Psoas muscle (tissue), 7 donors: ENCODE measurements at regions not wholly inside any gene's neighbourhood (a gene's known extent, or its start where the extent isn't known, plus 50 kb on each side); places are given as distances from the start of the nearest gene placed in this dataset.
"Not testable (repeated sequence)": the region's sequence is repeated elsewhere in the genome, so short reads cannot be mapped to it uniquely, and the experiment has no call there.

ENCODE experiments used
- ATAC-seq, 4 donors: fragments of 200-7000 bp; cut with Tn5 transposase; one replicate each; pipeline ENCODE4 v1.9.1; 2020; ENCODE audit warnings: moderate library complexity in 3 of 4, mild to moderate bottlenecking in 2 of 4
- DNase-seq, 2 donors: peaks; one replicate each; pipeline ENCODE4 v3.0.0-alpha.2; 2020
- H3K27ac ChIP-seq: fragments of 200-600 bp; one replicate; pipeline ENCODE4 v1.8.0; 2022
- H3K27me3 ChIP-seq, 3 donors: fragments of 200-600 bp in 1 of 3; one replicate each; pipeline versions ENCODE4 v1.6.1 to v1.8.0; 2013 to 2022; ENCODE audit warnings: low read length in 2 of 3, mild to moderate bottlenecking in 2 of 3, moderate library complexity in 1 of 3; ENCODE audit not compliant: insufficient read depth in 3 of 3
- H3K36me3 ChIP-seq, 2 donors: fragments of 200-600 bp in 1 of 2; one replicate each; pipeline versions ENCODE4 v1.6.1 to v1.8.0; 2013 to 2022; ENCODE audit warnings: low read depth in 1 of 2, mild to moderate bottlenecking in 1 of 2, moderate library complexity in 1 of 2; ENCODE audit not compliant: insufficient read depth in 1 of 2
- H3K4me1 ChIP-seq: fragments of 200-600 bp; one replicate; pipeline ENCODE4 v1.8.0; 2022
- H3K4me3 ChIP-seq: fragments of 200-600 bp; one replicate; pipeline ENCODE4 v1.8.0; 2022; ENCODE audit warnings: mild to moderate bottlenecking
- H3K9me3 ChIP-seq: fragments of 200-600 bp; one replicate; pipeline ENCODE4 v1.8.0; 2022
- WGBS, 3 donors: extraction: QIAGEN DNeasy Blood & Tissue Kit; methylation state at CpG; one replicate each; pipeline versions ENCODE4 v1.1.6 to v1.1.7; 2013; 5-methylcytosine and 5-hydroxymethylcytosine counted together
- intact Hi-C, 2 donors: fragments of 100-400 bp; cut with DNase I; formaldehyde crosslinking; loops; one replicate each; pipeline versions ENCODE4 v1.11.0 to v1.14.2; 2022
- TF ChIP-seq, protein P1 (sequence below): fragments of 200-600 bp; IDR thresholded peaks from one replicate; pipeline ENCODE4 v1.8.0; 2022; ENCODE audit warnings: antibody characterized with exemption
- donor health status: healthy with polysubstance abuse.
- donor health status: DM: no; HTN: no; CAD: no; lungs with moderate emphysema.
- donor health status: Bipolar disorder and iron deficiency.
- donor health status: healthy.
- donor health status: DM: yes; HTN: yes; CAD: no.
- donor health status: DM: no; HTN: no; CAD: no.
- donor health status: DM: yes; HTN: yes; CAD: no.

DNA sequence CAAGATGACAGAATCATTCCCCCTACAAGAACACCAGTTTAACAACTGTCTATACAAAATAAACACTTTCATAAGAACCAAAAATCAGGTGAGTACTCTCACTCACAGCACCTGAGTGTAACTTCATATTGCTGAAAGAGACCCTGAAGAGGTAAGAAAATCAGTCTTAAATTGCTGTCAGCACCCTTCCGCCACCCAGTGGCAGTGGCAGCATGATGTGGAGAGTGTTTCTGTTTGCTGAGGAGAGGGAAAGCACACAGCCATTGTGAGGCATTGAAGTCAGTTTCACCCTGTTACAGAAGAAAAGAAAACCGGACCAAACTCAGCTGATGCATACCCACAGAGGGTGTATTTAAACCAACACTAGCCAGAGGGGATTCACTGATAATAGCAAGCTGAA lies 1240.8 kb upstream of the CRIM1 start:
- 61 to 75% (median 68%) methylated on average over 2 of the region's 2 CpGs for WGBS, 3 donors
- Histone ChIP-seq H3K4me1 (no peaks in the 10 kb centered on the region), H3K27ac (no peak overlapping the region), H3K36me3 (no peaks in the 10 kb centered on the region), H3K9me3 (no peaks in the 10 kb centered on the region), H3K27me3 (no peaks in the 10 kb centered on the region), H3K4me3 (no peak overlapping the region)
- intact Hi-C loops, result no loop called here
- TF ChIP-seq, protein P1, sequence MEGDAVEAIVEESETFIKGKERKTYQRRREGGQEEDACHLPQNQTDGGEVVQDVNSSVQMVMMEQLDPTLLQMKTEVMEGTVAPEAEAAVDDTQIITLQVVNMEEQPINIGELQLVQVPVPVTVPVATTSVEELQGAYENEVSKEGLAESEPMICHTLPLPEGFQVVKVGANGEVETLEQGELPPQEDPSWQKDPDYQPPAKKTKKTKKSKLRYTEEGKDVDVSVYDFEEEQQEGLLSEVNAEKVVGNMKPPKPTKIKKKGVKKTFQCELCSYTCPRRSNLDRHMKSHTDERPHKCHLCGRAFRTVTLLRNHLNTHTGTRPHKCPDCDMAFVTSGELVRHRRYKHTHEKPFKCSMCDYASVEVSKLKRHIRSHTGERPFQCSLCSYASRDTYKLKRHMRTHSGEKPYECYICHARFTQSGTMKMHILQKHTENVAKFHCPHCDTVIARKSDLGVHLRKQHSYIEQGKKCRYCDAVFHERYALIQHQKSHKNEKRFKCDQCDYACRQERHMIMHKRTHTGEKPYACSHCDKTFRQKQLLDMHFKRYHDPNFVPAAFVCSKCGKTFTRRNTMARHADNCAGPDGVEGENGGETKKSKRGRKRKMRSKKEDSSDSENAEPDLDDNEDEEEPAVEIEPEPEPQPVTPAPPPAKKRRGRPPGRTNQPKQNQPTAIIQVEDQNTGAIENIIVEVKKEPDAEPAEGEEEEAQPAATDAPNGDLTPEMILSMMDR, result no peak
- ATAC-seq, result no peak
- no peak for DNase-seq

DNA sequence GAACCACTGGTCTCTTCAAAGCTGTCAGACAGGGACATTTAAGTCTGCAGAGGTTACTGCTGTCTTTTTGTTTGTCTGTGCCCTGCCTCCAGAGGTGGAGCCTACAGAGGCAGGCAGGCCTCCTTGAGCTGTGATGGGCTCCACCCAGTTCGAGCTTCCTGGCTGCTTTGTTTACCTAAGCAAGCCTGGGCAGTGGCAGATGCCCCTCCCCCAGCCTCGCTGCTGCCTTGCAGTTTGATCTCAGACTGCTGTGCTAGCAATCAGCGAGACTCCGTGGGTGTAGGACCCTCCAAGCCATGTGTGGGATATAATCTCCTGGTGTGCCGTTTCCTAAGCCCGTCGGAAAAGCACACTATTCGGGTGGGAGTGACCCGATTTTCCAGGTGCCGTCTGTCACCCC lies 1243.2 kb upstream of the CRIM1 start:
- H3K4me1 ChIP-seq, ATAC-seq, DNase-seq, intact Hi-C loops, H3K36me3 ChIP-seq, H3K27ac ChIP-seq, H3K27me3 ChIP-seq, H3K9me3 ChIP-seq, H3K4me3 ChIP-seq: not testable (repeated sequence)
- 89 to 100% methylated on average over 1 to 9 of the region's 10 CpGs; no CpG with 5 or more reads in 1 of the 3 donors for WGBS, 3 donors

DNA sequence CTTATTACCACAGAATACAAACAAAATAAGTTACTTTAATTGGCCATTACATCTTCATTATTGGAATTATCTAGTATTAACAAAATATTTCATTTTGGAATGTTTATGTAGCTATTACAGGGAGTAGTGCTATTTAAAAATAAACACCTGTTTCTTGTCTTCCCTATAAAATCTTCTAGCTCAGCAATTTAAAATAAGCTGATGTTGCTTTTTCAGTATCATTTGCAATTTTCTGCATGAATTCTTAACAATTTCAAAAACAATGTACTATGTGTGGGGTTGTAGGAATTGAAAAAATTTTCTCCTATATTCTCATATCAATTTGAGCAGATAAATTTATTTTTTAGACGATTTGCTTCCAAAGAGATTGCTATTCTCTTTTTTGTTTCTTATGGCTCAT lies 1251.3 kb upstream of the CRIM1 start:
- Histone ChIP-seq H3K4me3 (no peak overlapping the region), H3K36me3 (no peaks in the 10 kb centered on the region), H3K27me3 (no peaks in the 10 kb centered on the region), H3K9me3 (peaks cover 6% of the 10 kb centered on the region), H3K4me1 (no peaks in the 10 kb centered on the region), H3K27ac (no peak overlapping the region)
- intact Hi-C loops, result no loop called here
- 64 to 68% (median 65%) methylated on average over 1 of the region's 1 CpG for WGBS, 3 donors
- TF ChIP-seq, protein P1, result no peak
- no peak for ATAC-seq
- DNase-seq, result no peak

DNA sequence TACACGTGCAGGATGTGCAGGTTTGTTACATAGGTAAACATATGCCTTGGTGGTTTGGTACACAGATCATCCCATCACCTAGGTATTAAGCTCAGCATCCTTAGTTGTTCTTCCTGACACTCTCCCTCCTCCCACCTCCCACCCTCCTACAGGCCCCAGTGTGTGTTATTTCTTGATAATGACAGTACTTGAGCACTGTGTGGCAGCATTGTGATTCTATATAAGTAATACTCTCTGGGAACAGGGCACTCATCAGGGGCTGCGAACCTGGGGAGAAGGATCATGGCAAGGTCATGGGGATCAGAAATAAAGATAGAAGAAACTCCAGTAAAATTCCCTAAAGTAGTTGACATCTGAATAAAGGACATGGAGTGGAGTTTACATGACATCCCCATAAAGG lies 1256.2 kb upstream of the CRIM1 start:
- intact Hi-C loops, result no loop called here
- H3K4me1 ChIP-seq, result no peaks in the 10 kb centered on the region
- TF ChIP-seq, protein P1, result no peak
- H3K36me3 ChIP-seq, result no peaks in the 10 kb centered on the region
- peaks cover 6% of the 10 kb centered on the region for H3K9me3 ChIP-seq
- ATAC-seq, result no peak
- 51 to 59% (median 58%) methylated on average over 2 of the region's 2 CpGs for WGBS, 3 donors
- no peak overlapping the region for H3K27ac ChIP-seq
- no peak overlapping the region for H3K4me3 ChIP-seq
- no peak for DNase-seq
- H3K27me3 ChIP-seq, result no peaks in the 10 kb centered on the region

DNA sequence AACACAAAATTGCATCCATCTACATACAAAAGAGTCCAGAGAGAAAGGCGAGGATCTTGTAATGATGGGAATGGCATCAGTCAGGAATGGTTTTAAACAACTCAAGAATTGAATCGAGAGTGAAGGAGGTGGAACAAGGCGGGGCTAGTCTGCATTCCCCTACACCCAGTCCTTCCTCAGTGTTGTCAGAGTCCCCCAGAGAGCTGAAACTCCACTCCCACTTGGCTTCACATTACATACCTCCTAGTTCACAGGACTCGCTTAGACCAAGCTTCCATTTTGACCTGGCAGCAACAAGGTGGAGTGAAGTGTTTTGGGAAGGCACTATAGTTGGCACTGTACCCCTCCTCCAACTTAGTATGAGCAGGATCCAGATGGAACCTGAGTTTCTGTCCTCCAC lies 1273.5 kb upstream of the CRIM1 start:
- Histone ChIP-seq H3K9me3 (no peaks in the 10 kb centered on the region), H3K27ac (no peak overlapping the region), H3K27me3 (no peaks in the 10 kb centered on the region), H3K4me3 (no peak overlapping the region), H3K36me3 (no peaks in the 10 kb centered on the region), H3K4me1 (no peaks in the 10 kb centered on the region)
- TF ChIP-seq, protein P1, result no peak
- intact Hi-C loops, result no loop called here
- 73 to 77% (median 75%) methylated on average over 4 of the region's 4 CpGs for WGBS, 3 donors
- no peak for DNase-seq
- ATAC-seq, result no peak
